PC-9 (cell line): ENCODE measurements at regions not wholly inside any gene's neighbourhood (a gene's known extent, or its start where the extent isn't known, plus 50 kb on each side); places are given as distances from the start of the nearest gene placed in this dataset.

ENCODE experiments used
- BruUV-seq: library from RNA; stranded (reverse); fragments of 400-500 nt; replicated peaks from 2 replicates; lab custom pipeline; 2021; lab: Mats Ljungman, UMichigan
- CTCF ChIA-PET: fragments of 300-600 bp; sonication (Branson Sonifier 250); formaldehyde crosslinking; loops from one replicate; lab custom pipeline; 2022; ENCODE audit warnings: antibody characterized with exemption; lab: Charles Lee
- POLR2A ChIA-PET: fragments of 300-600 bp; sonication (Branson Sonifier 250); formaldehyde crosslinking; loops from one replicate; lab custom pipeline; 2022; ENCODE audit warnings: antibody characterized with exemption; ENCODE audit not compliant: unreplicated experiment; lab: Charles Lee
- DNase-seq, 2 experiments: peaks; one replicate each; pipeline versions ENCODE4 v3.0.0 to v3.0.0-alpha.2; 2015 to 2022; ENCODE audit warnings: mixed read lengths in 1 of 2
- H2AFZ ChIP-seq: fragments of 200-600 bp; sonication (generic); 2 replicates; pipeline ENCODE4 v1.8.1; 2017; ENCODE audit warnings: antibody characterized with exemption
- H3F3A ChIP-seq: fragments of 200-600 bp; sonication (generic); 2 replicates; pipeline ENCODE4 v1.8.1; 2017; ENCODE audit warnings: antibody characterized with exemption, mild to moderate bottlenecking, low read depth; ENCODE audit not compliant: insufficient read depth
- H3K27ac ChIP-seq: fragments of 200-600 bp; sonication (generic); 2 replicates; pipeline ENCODE4 v1.6.1; 2016; ENCODE audit warnings: mixed run types
- H3K27me3 ChIP-seq: fragments of 200-600 bp; sonication (generic); 2 replicates; pipeline ENCODE4 v1.6.1; 2016; ENCODE audit warnings: low read depth, mixed run types; ENCODE audit not compliant: insufficient read depth
- H3K36me3 ChIP-seq: fragments of 200-600 bp; sonication (generic); 2 replicates; pipeline ENCODE4 v1.6.1; 2016; ENCODE audit warnings: low read depth, mixed run types
- H3K4me1 ChIP-seq: fragments of 200-600 bp; sonication (generic); replicated peaks from 2 replicates; pipeline ENCODE4 v1.6.1; 2016; ENCODE audit warnings: mixed run types; ENCODE audit not compliant: insufficient read depth
- H3K4me2 ChIP-seq: fragments of 200-600 bp; sonication (generic); 2 replicates; pipeline ENCODE4 v1.6.1; 2017; ENCODE audit warnings: mixed run types
- H3K4me3 ChIP-seq: fragments of 200-600 bp; sonication (generic); 2 replicates; pipeline ENCODE4 v1.6.1; 2016; ENCODE audit warnings: mixed run types
- H3K79me2 ChIP-seq: fragments of 200-600 bp; sonication (generic); 2 replicates; pipeline ENCODE4 v1.6.1; 2017; ENCODE audit warnings: low read depth, mixed run types
- H3K9me2 ChIP-seq: fragments of 200-600 bp; sonication (generic); 2 replicates; pipeline ENCODE4 v1.8.1; 2017; ENCODE audit warnings: mild to moderate bottlenecking; ENCODE audit not compliant: insufficient read depth
- H3K9me3 ChIP-seq: fragments of 200-600 bp; sonication (generic); 2 replicates; pipeline ENCODE4 v1.8.1; 2016; ENCODE audit warnings: low read depth; ENCODE audit not compliant: insufficient read depth
- H4K20me1 ChIP-seq: fragments of 200-600 bp; sonication (generic); 2 replicates; pipeline ENCODE4 v1.8.1; 2017; ENCODE audit not compliant: insufficient read depth
- EZH2 ChIP-seq: fragments of 200-600 bp; sonication (generic); IDR thresholded peaks from 2 replicates; pipeline ENCODE4 v1.8.0; 2017; ENCODE audit warnings: antibody characterized with exemption, low read depth
- intact Hi-C: fragments of 100-400 bp; cut with micrococcal nuclease; formaldehyde crosslinking; loops from one replicate; pipeline ENCODE4 v1.10.0; 2022; ENCODE audit not compliant: unreplicated experiment
- TF ChIP-seq, protein P1 (sequence below): fragments of 200-600 bp; sonication (generic); conservative IDR thresholded peaks from 2 replicates; pipeline ENCODE4 v1.6.1; 2017; ENCODE audit warnings: mixed run types, antibody characterized with exemption, mild to moderate bottlenecking, moderate library complexity

DNA sequence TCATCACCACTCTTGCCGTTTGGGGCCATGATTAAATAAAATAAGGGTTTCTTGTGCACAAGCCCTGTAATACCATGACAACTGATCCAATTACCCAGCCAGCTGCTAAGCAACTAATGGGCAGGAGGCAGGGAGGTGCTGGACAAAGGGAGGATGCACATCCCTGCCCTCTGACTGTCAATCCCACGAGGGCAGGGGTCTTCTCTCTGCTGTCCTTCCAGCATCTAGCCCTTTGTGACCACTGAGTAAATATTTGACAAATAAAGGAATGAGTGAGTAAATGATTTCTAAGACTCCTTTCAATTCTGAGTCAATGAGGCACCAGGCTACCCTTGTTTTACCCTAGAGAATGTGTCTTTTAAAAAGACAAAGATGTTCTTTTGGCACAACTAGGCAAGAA, 247.1 kb downstream of the SYK start:
- H3K9me2 ChIP-seq = no peaks in the 10 kb centered on the region
- no peak for TF ChIP-seq EZH2
- TF ChIP-seq, protein P1, sequence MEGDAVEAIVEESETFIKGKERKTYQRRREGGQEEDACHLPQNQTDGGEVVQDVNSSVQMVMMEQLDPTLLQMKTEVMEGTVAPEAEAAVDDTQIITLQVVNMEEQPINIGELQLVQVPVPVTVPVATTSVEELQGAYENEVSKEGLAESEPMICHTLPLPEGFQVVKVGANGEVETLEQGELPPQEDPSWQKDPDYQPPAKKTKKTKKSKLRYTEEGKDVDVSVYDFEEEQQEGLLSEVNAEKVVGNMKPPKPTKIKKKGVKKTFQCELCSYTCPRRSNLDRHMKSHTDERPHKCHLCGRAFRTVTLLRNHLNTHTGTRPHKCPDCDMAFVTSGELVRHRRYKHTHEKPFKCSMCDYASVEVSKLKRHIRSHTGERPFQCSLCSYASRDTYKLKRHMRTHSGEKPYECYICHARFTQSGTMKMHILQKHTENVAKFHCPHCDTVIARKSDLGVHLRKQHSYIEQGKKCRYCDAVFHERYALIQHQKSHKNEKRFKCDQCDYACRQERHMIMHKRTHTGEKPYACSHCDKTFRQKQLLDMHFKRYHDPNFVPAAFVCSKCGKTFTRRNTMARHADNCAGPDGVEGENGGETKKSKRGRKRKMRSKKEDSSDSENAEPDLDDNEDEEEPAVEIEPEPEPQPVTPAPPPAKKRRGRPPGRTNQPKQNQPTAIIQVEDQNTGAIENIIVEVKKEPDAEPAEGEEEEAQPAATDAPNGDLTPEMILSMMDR = no peak
- H3K27ac ChIP-seq = no peak overlapping the region
- H3K36me3 ChIP-seq = no peaks in the 10 kb centered on the region
- CTCF ChIA-PET = no interaction called here
- DNase-seq = no peak
- no peak overlapping the region for H2AFZ ChIP-seq
- no TSS peak for BruUV-seq
- H3K79me2 ChIP-seq = no peaks in the 10 kb centered on the region
- no peaks in the 10 kb centered on the region; the same call in 1 of the 2 replicates for H3K9me3 ChIP-seq
- H3K4me1 ChIP-seq = peaks cover 15% of the 10 kb centered on the region
- no peaks in the 10 kb centered on the region for H4K20me1 ChIP-seq
- H3K4me3 ChIP-seq = no peak overlapping the region
- intact Hi-C loops = no loop called here
- no peak overlapping the region for H3K4me2 ChIP-seq
- H3F3A ChIP-seq = 0 out of 2 replicates have a peak, but pooled peaks cover 13% of the 10 kb centered on the region
- POLR2A ChIA-PET = interaction anchor here (0.6 kb wide), 1 partner anchor 23 kb away, joined by 3 read pairs; no protein-coding TSS in a partner anchor
- H3K27me3 ChIP-seq = no peaks in the 10 kb centered on the region

DNA sequence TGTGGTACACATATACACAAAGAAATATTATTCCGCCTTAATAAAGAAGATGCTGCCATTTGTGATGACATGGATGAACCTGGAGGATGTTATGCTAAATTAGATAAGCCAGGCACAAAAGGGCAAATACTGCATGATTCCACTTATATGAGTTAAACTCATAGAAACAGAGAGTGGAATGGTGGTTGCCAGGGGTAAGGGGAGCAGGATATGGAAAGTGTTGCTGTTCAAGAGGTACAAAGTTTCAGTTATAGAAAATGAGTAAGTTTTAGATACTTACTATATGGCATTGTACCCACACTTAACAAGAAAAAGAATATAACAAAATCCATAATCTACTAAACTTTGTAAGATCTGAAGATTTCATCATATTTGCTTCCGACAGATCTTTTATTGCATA, 252.2 kb downstream of the SYK start:
- ChIA-PET CTCF (no interaction called here), POLR2A (no interaction called here)
- no peaks in the 10 kb centered on the region for H3K79me2 ChIP-seq
- H3F3A ChIP-seq = peaks cover 7% of the 10 kb centered on the region; the same call in 1 of the 2 replicates
- H3K4me3 ChIP-seq = no peak overlapping the region
- intact Hi-C loops = no loop called here
- H3K4me1 ChIP-seq = peaks cover 10% of the 10 kb centered on the region; the same call in 1 of the 2 replicates
- no peak for DNase-seq
- H3K27me3 ChIP-seq = no peaks in the 10 kb centered on the region
- BruUV-seq = no TSS peak
- H3K9me3 ChIP-seq = peaks cover 8% of the 10 kb centered on the region; the same call in 1 of the 2 replicates
- no peaks in the 10 kb centered on the region for H3K36me3 ChIP-seq
- no peaks in the 10 kb centered on the region for H4K20me1 ChIP-seq
- no peak for TF ChIP-seq EZH2
- TF ChIP-seq, protein P1 = no peak
- H2AFZ ChIP-seq = no peak overlapping the region
- H3K9me2 ChIP-seq = no peaks in the 10 kb centered on the region
- H3K27ac ChIP-seq = no peak overlapping the region
- H3K4me2 ChIP-seq = no peak overlapping the region

DNA sequence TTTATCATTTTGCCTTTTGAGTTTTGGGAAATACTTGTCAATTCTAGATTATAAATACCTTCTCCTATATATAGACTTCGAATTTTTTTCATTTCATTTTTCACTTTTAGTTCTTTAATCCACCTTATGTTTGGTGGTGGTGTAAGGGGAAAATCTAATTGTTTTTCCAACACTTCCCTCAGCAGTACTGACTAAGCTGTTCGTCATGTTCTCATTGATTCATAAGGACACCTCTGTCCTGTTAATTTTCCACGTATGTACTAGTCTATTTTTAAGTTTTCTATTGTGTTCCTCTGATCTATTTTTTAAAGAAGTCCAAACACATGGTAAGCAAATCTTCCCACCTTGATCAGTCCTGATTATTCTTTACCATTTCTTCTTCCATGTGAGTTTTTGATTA, 254.2 kb downstream of the SYK start:
- no peaks in the 10 kb centered on the region for H3K27me3 ChIP-seq
- no peak overlapping the region for H3K4me3 ChIP-seq
- ChIA-PET POLR2A (no interaction called here), CTCF (interaction anchor here (0.6 to 0.7 kb wide), 2 partner anchors 140 to 476 kb away, joined by 3 to 4 read pairs; no protein-coding TSS in a partner anchor)
- intact Hi-C loops = no loop called here
- no peaks in the 10 kb centered on the region for H3K9me2 ChIP-seq
- H3K27ac ChIP-seq = no peak overlapping the region
- no peak overlapping the region for H2AFZ ChIP-seq
- TF ChIP-seq, protein P1 = no peak
- TF ChIP-seq EZH2 = no peak
- peaks cover 25% of the 10 kb centered on the region for H3K4me1 ChIP-seq
- H3K4me2 ChIP-seq = no peak overlapping the region
- peaks cover 8% of the 10 kb centered on the region; the same call in 1 of the 2 replicates for H3K9me3 ChIP-seq
- H3K36me3 ChIP-seq = no peaks in the 10 kb centered on the region
- BruUV-seq = no TSS peak
- H3K79me2 ChIP-seq = no peaks in the 10 kb centered on the region
- peaks cover 18% of the 10 kb centered on the region for H3F3A ChIP-seq
- no peaks in the 10 kb centered on the region for H4K20me1 ChIP-seq
- DNase-seq = no peak
